ENCODE measurements at regions not wholly inside any gene's neighbourhood (a gene's known extent, or its start where the extent isn't known, plus 50 kb on each side); places are given as distances from the start of the nearest gene placed in this dataset.

GRCh38 chr2:19656011-19656410, 245.8 kb downstream of the TTC32 start:
- no peak for FAIRE-seq
- Histone ChIP-seq H3K27ac (ENCODE audit: low read depth in 1 of 3, low read length in 2 of 3) (no peak overlapping the region), H3K4me3 (ENCODE audit: low read depth in 1 of 3, low read length in 3 of 3) (no peak overlapping the region), H3K9me3 (ENCODE audit: control insufficient read depth in 2 of 2, insufficient read depth in 1 of 2, low read depth in 1 of 2, low read length in 1 of 2) (no peaks in the 10 kb centered on the region), H3K36me3 (ENCODE audit: control insufficient read depth in 3 of 3, insufficient read depth in 2 of 3, low read depth in 1 of 3, low read length in 3 of 3) (no peaks in the 10 kb centered on the region), H3K4me1 (ENCODE audit: control insufficient read depth in 3 of 3, insufficient read depth in 2 of 3, low read depth in 1 of 3, low read length in 2 of 3) (no peaks in the 10 kb centered on the region), H3K27me3 (ENCODE audit: control insufficient read depth in 3 of 3, insufficient read depth in 3 of 3, low read length in 3 of 3) (no peaks in the 10 kb centered on the region)
- no peak for DNase-seq
- WGBS, 3 donors, result 41 to 72% (median 71%) methylated on average over 1 of the region's 1 CpG

GRCh38 chr2:19654310-19655090, 247.3 kb downstream of the TTC32 start:
- Histone ChIP-seq H3K4me3 (ENCODE audit: low read depth in 1 of 3, low read length in 3 of 3) (no peak overlapping the region), H3K36me3 (ENCODE audit: control insufficient read depth in 3 of 3, insufficient read depth in 2 of 3, low read depth in 1 of 3, low read length in 3 of 3) (no peaks in the 10 kb centered on the region), H3K9me3 (ENCODE audit: control insufficient read depth in 2 of 2, insufficient read depth in 1 of 2, low read depth in 1 of 2, low read length in 1 of 2) (no peaks in the 10 kb centered on the region), H3K27me3 (ENCODE audit: control insufficient read depth in 3 of 3, insufficient read depth in 3 of 3, low read length in 3 of 3) (peaks cover 0 to 3% (median 0%) of the 10 kb centered on the region in 3 donors), H3K27ac (ENCODE audit: low read depth in 1 of 3, low read length in 2 of 3) (no peak overlapping the region), H3K4me1 (ENCODE audit: control insufficient read depth in 3 of 3, insufficient read depth in 2 of 3, low read depth in 1 of 3, low read length in 2 of 3) (no peaks in the 10 kb centered on the region)
- FAIRE-seq (no peak), DNase-seq (no peak)
- 72 to 87% (median 76%) methylated on average over 9 of the region's 9 CpGs for WGBS, 3 donors

- no peaks in the 10 kb centered on the region for H3K36me3 ChIP-seq (ENCODE audit: control insufficient read depth in 3 of 3, insufficient read depth in 2 of 3, low read depth in 1 of 3, low read length in 3 of 3)
- no peak for DNase-seq
These were observed 248.3 kb downstream of the TTC32 start for GRCh38 chr2:19653509-19653908.

GRCh38 chr2:19652811-19653210, 249.0 kb downstream of the TTC32 start:
- 36 to 73% (median 67%) methylated on average over 1 of the region's 1 CpG for WGBS, 3 donors
- no peaks in the 10 kb centered on the region for H3K9me3 ChIP-seq (ENCODE audit: control insufficient read depth in 2 of 2, insufficient read depth in 1 of 2, low read depth in 1 of 2, low read length in 1 of 2)
- no peaks in the 10 kb centered on the region for H3K4me1 ChIP-seq (ENCODE audit: control insufficient read depth in 3 of 3, insufficient read depth in 2 of 3, low read depth in 1 of 3, low read length in 2 of 3)
- no peak overlapping the region for H3K4me3 ChIP-seq (ENCODE audit: low read depth in 1 of 3, low read length in 3 of 3)
- DNase-seq, result no peak
- H3K36me3 ChIP-seq (ENCODE audit: control insufficient read depth in 3 of 3, insufficient read depth in 2 of 3, low read depth in 1 of 3, low read length in 3 of 3), result no peaks in the 10 kb centered on the region
- FAIRE-seq, result no peak
- no peak overlapping the region for H3K27ac ChIP-seq (ENCODE audit: low read depth in 1 of 3, low read length in 2 of 3)
- peaks cover 0 to 3% (median 0%) of the 10 kb centered on the region in 3 donors for H3K27me3 ChIP-seq (ENCODE audit: control insufficient read depth in 3 of 3, insufficient read depth in 3 of 3, low read length in 3 of 3)

More at GRCh38 chr2:19653509-19653908, 248.3 kb downstream of the TTC32 start:
- H3K27me3 ChIP-seq (ENCODE audit: control insufficient read depth in 3 of 3, insufficient read depth in 3 of 3, low read length in 3 of 3), result peaks cover 0 to 3% (median 0%) of the 10 kb centered on the region in 3 donors
- no peaks in the 10 kb centered on the region for H3K9me3 ChIP-seq (ENCODE audit: control insufficient read depth in 2 of 2, insufficient read depth in 1 of 2, low read depth in 1 of 2, low read length in 1 of 2)
- H3K4me3 ChIP-seq (ENCODE audit: low read depth in 1 of 3, low read length in 3 of 3), result no peak overlapping the region
- WGBS, 3 donors, result 83 to 91% (median 90%) methylated on average over 10 of the region's 10 CpGs
- FAIRE-seq, result no peak
- H3K27ac ChIP-seq (ENCODE audit: low read depth in 1 of 3, low read length in 2 of 3), result no peak overlapping the region
- no peaks in the 10 kb centered on the region for H3K4me1 ChIP-seq (ENCODE audit: control insufficient read depth in 3 of 3, insufficient read depth in 2 of 3, low read depth in 1 of 3, low read length in 2 of 3)

GRCh38 chr2:19651466-19651865, 250.3 kb downstream of the TTC32 start:
- peaks cover 0 to 3% (median 0%) of the 10 kb centered on the region in 3 donors for H3K27me3 ChIP-seq (ENCODE audit: control insufficient read depth in 3 of 3, insufficient read depth in 3 of 3, low read length in 3 of 3)
- H3K4me1 ChIP-seq (ENCODE audit: control insufficient read depth in 3 of 3, insufficient read depth in 2 of 3, low read depth in 1 of 3, low read length in 2 of 3), result no peaks in the 10 kb centered on the region
- no peak for FAIRE-seq
- no peak overlapping the region for H3K4me3 ChIP-seq (ENCODE audit: low read depth in 1 of 3, low read length in 3 of 3)
- no peaks in the 10 kb centered on the region for H3K9me3 ChIP-seq (ENCODE audit: control insufficient read depth in 2 of 2, insufficient read depth in 1 of 2, low read depth in 1 of 2, low read length in 1 of 2)
- DNase-seq, result no peak
- 32 to 55% (median 37%) methylated on average over 4 of the region's 4 CpGs for WGBS, 3 donors
- H3K36me3 ChIP-seq (ENCODE audit: control insufficient read depth in 3 of 3, insufficient read depth in 2 of 3, low read depth in 1 of 3, low read length in 3 of 3), result no peaks in the 10 kb centered on the region
- H3K27ac ChIP-seq (ENCODE audit: low read depth in 1 of 3, low read length in 2 of 3), result no peak overlapping the region

- no peak overlapping the region for H3K27ac ChIP-seq (ENCODE audit: low read depth in 1 of 3, low read length in 2 of 3)
- H3K4me3 ChIP-seq (ENCODE audit: low read depth in 1 of 3, low read length in 3 of 3), result no peak overlapping the region
- H3K9me3 ChIP-seq (ENCODE audit: control insufficient read depth in 2 of 2, insufficient read depth in 1 of 2, low read depth in 1 of 2, low read length in 1 of 2), result no peaks in the 10 kb centered on the region
- H3K27me3 ChIP-seq (ENCODE audit: control insufficient read depth in 3 of 3, insufficient read depth in 3 of 3, low read length in 3 of 3), result peaks cover 0 to 3% (median 0%) of the 10 kb centered on the region in 3 donors
- no peaks in the 10 kb centered on the region for H3K4me1 ChIP-seq (ENCODE audit: control insufficient read depth in 3 of 3, insufficient read depth in 2 of 3, low read depth in 1 of 3, low read length in 2 of 3)
- WGBS, 3 donors, result 67 to 76% (median 74%) methylated on average over 8 of the region's 8 CpGs
- no peak for DNase-seq
- FAIRE-seq, result no peak
- H3K36me3 ChIP-seq (ENCODE audit: control insufficient read depth in 3 of 3, insufficient read depth in 2 of 3, low read depth in 1 of 3, low read length in 3 of 3), result no peaks in the 10 kb centered on the region
These were observed 251.9 kb downstream of the TTC32 start for GRCh38 chr2:19649785-19650380.

GRCh38 chr2:19649142-19649541, 252.6 kb downstream of the TTC32 start:
- Histone ChIP-seq H3K4me1 (ENCODE audit: control insufficient read depth in 3 of 3, insufficient read depth in 2 of 3, low read depth in 1 of 3, low read length in 2 of 3) (no peaks in the 10 kb centered on the region), H3K4me3 (ENCODE audit: low read depth in 1 of 3, low read length in 3 of 3) (no peak overlapping the region), H3K27ac (ENCODE audit: low read depth in 1 of 3, low read length in 2 of 3) (no peak overlapping the region), H3K9me3 (ENCODE audit: control insufficient read depth in 2 of 2, insufficient read depth in 1 of 2, low read depth in 1 of 2, low read length in 1 of 2) (no peaks in the 10 kb centered on the region), H3K36me3 (ENCODE audit: control insufficient read depth in 3 of 3, insufficient read depth in 2 of 3, low read depth in 1 of 3, low read length in 3 of 3) (no peaks in the 10 kb centered on the region), H3K27me3 (ENCODE audit: control insufficient read depth in 3 of 3, insufficient read depth in 3 of 3, low read length in 3 of 3) (peaks cover 0 to 3% (median 0%) of the 10 kb centered on the region in 3 donors)
- WGBS, 3 donors, result 62 to 87% (median 81%) methylated on average over 1 of the region's 1 CpG
- DNase-seq (no peak), FAIRE-seq (no peak)

- WGBS, 3 donors, result 15 to 49% (median 43%) methylated on average over 1 of the region's 1 CpG
- Histone ChIP-seq H3K27ac (ENCODE audit: low read depth in 1 of 3, low read length in 2 of 3) (no peak overlapping the region), H3K27me3 (ENCODE audit: control insufficient read depth in 3 of 3, insufficient read depth in 3 of 3, low read length in 3 of 3) (peaks cover 0 to 3% (median 0%) of the 10 kb centered on the region in 3 donors), H3K36me3 (ENCODE audit: control insufficient read depth in 3 of 3, insufficient read depth in 2 of 3, low read depth in 1 of 3, low read length in 3 of 3) (no peaks in the 10 kb centered on the region), H3K4me1 (ENCODE audit: control insufficient read depth in 3 of 3, insufficient read depth in 2 of 3, low read depth in 1 of 3, low read length in 2 of 3) (no peaks in the 10 kb centered on the region), H3K4me3 (ENCODE audit: low read depth in 1 of 3, low read length in 3 of 3) (no peak overlapping the region), H3K9me3 (ENCODE audit: control insufficient read depth in 2 of 2, insufficient read depth in 1 of 2, low read depth in 1 of 2, low read length in 1 of 2) (no peaks in the 10 kb centered on the region)
- DNase-seq, result no peak
- no peak for FAIRE-seq
These were observed 253.2 kb downstream of the TTC32 start for GRCh38 chr2:19648583-19648982.
